Brain microvascular endothelial cell (primary cell): ENCODE measurements at regions not wholly inside any gene's neighbourhood (a gene's known extent, or its start where the extent isn't known, plus 50 kb on each side); places are given as distances from the start of the nearest gene placed in this dataset.
A peak's percentile ranks its signal among the peaks of the same experiment; 100 is the strongest.

ENCODE experiments used
- DNase-seq: peaks from one replicate; pipeline ENCODE4 v3.0.0-alpha.2; 2020
- H3K27ac ChIP-seq: fragments of 250-450 bp; sonication (Bioruptor Pico); 2 replicates; pipeline ENCODE4 v1.5.1; 2020; ENCODE audit warnings: mild to moderate bottlenecking, moderate library complexity
- H3K27me3 ChIP-seq: fragments of 250-450 bp; sonication (Bioruptor Pico); replicated peaks from 2 replicates; pipeline ENCODE4 v1.5.1; 2020; ENCODE audit warnings: mild to moderate bottlenecking
- H3K36me3 ChIP-seq: fragments of 250-450 bp; sonication (Bioruptor Pico); replicated peaks from 2 replicates; pipeline ENCODE4 v1.5.1; 2020; ENCODE audit warnings: mild to moderate bottlenecking
- H3K4me3 ChIP-seq: 2 replicates; pipeline ENCODE4 v1.5.1; 2011; ENCODE audit warnings: low read depth, mild to moderate bottlenecking, control low read depth, low read length, moderate library complexity
- CTCF ChIP-seq: IDR thresholded peaks from 2 replicates; pipeline ENCODE4 v1.5.1; 2011; ENCODE audit warnings: low read depth, mild to moderate bottlenecking, moderate library complexity, low read length, control low read depth, inconsistent platforms; ENCODE audit errors: missing control alignments
- in situ Hi-C: cut with HindIII; loops from 2 replicates; pipeline ENCODE4 v1.10.0; 2017; ENCODE audit warnings: low sequenced_read_pairs, low pct_ligation_motif_present

- H3K4me3 ChIP-seq = no peak overlapping the region
- TF ChIP-seq CTCF = no peak
- in situ Hi-C loops = no loop called here
Measured at GRCh38 chr16:86895606-86896005, 317.3 kb downstream of the FOXL1 start.

GRCh38 chr16:86896976-86897375, 318.6 kb downstream of the FOXL1 start:
- no peak for TF ChIP-seq CTCF
- no peaks in the 10 kb centered on the region for H3K27me3 ChIP-seq
- no peaks in the 10 kb centered on the region for H3K36me3 ChIP-seq
- no peak overlapping the region for H3K4me3 ChIP-seq
- H3K27ac ChIP-seq = no peak overlapping the region
- in situ Hi-C loops = no loop called here
- DNase-seq = no peak

More at GRCh38 chr16:86895606-86896005, 317.3 kb downstream of the FOXL1 start:
- Histone ChIP-seq H3K27ac (no peak overlapping the region), H3K36me3 (no peaks in the 10 kb centered on the region), H3K27me3 (no peaks in the 10 kb centered on the region)
- no peak for DNase-seq

- Histone ChIP-seq H3K4me3 (no peak overlapping the region), H3K36me3 (no peaks in the 10 kb centered on the region), H3K27me3 (no peaks in the 10 kb centered on the region), H3K27ac (no peak overlapping the region)
- no peak for DNase-seq
- TF ChIP-seq CTCF = no peak
- in situ Hi-C loops = no loop called here
Measured at GRCh38 chr16:86897486-86897885, 319.1 kb downstream of the FOXL1 start.

GRCh38 chr16:86898386-86898785, 320.0 kb downstream of the FOXL1 start:
- TF ChIP-seq CTCF = no peak
- H3K36me3 ChIP-seq = no peaks in the 10 kb centered on the region
- H3K27ac ChIP-seq = no peak overlapping the region
- DNase-seq = no peak
- no peaks in the 10 kb centered on the region for H3K27me3 ChIP-seq
- in situ Hi-C loops = no loop called here
- H3K4me3 ChIP-seq = no peak overlapping the region

- TF ChIP-seq CTCF = peak; percentile 7
- Histone ChIP-seq H3K27me3 (no peaks in the 10 kb centered on the region), H3K36me3 (no peaks in the 10 kb centered on the region), H3K4me3 (no peak overlapping the region), H3K27ac (no peak overlapping the region)
- in situ Hi-C loops = no loop called here
- no peak for DNase-seq
Measured at GRCh38 chr16:86899151-86899550, 320.8 kb downstream of the FOXL1 start.

- peak; percentile 44 for DNase-seq
- no peak overlapping the region for H3K4me3 ChIP-seq
- H3K36me3 ChIP-seq = no peaks in the 10 kb centered on the region
- H3K27me3 ChIP-seq = no peaks in the 10 kb centered on the region
- in situ Hi-C loops = no loop called here
- TF ChIP-seq CTCF = no peak
- peak overlapping the region; percentile 46 for H3K27ac ChIP-seq
Measured at GRCh38 chr16:86899757-86900156, 321.4 kb downstream of the FOXL1 start.
